ENCODE measurements at regions not wholly inside any gene's neighbourhood (a gene's known extent, or its start where the extent isn't known, plus 50 kb on each side); places are given as distances from the start of the nearest gene placed in this dataset.

DNA sequence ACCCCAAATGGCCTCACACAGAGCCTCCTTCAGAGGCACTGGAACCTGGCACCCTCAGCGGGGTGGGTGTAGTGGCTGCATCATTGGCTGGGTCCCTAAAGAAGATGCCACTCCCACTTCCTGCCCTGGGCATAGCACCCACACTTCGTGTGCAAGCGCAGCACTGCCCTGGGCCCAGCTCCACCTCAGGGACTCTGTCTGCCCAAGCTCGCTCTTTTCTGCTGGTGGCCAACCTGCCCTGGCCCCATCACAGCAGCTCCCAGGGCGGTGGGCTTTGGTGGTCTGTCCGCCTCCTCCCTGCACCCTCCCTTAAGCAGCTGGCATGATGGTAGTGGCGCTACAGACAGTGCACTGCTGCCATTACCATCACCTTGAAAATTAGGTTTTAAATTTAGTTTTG is 829.3 kb upstream of the BRINP3 start:
- TF ChIP-seq, protein P1, sequence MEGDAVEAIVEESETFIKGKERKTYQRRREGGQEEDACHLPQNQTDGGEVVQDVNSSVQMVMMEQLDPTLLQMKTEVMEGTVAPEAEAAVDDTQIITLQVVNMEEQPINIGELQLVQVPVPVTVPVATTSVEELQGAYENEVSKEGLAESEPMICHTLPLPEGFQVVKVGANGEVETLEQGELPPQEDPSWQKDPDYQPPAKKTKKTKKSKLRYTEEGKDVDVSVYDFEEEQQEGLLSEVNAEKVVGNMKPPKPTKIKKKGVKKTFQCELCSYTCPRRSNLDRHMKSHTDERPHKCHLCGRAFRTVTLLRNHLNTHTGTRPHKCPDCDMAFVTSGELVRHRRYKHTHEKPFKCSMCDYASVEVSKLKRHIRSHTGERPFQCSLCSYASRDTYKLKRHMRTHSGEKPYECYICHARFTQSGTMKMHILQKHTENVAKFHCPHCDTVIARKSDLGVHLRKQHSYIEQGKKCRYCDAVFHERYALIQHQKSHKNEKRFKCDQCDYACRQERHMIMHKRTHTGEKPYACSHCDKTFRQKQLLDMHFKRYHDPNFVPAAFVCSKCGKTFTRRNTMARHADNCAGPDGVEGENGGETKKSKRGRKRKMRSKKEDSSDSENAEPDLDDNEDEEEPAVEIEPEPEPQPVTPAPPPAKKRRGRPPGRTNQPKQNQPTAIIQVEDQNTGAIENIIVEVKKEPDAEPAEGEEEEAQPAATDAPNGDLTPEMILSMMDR (IDR thresholded peaks at IDR 0.05) = no peak
- no peak for TF ChIP-seq POLR2A (IDR thresholded peaks at IDR 0.05)
